OCI-LY7 (cell line): ENCODE measurements at regions not wholly inside any gene's neighbourhood (a gene's known extent, or its start where the extent isn't known, plus 50 kb on each side); places are given as distances from the start of the nearest gene placed in this dataset.

Experiments used
- BruUV-seq: library from RNA; stranded (reverse); fragments of 400-500 nt; replicated peaks from 2 replicates; lab custom pipeline; 2021; lab: Mats Ljungman, UMichigan
- CTCF ChIA-PET: fragments of 300-600 bp; sonication (Branson Sonifier 250); formaldehyde crosslinking; loops from one replicate; lab custom pipeline; 2022; ENCODE audit warnings: antibody characterized with exemption; ENCODE audit not compliant: unreplicated experiment; lab: Charles Lee
- POLR2A ChIA-PET: fragments of 300-600 bp; sonication (Branson Sonifier 250); formaldehyde crosslinking; loops from one replicate; lab custom pipeline; 2022; ENCODE audit warnings: antibody characterized with exemption; lab: Charles Lee
- DNase-seq: peaks from one replicate; pipeline ENCODE4 v3.0.0-alpha.2; 2015; ENCODE audit warnings: low spot score
- H2AFZ ChIP-seq: fragments of 200-600 bp; sonication (generic), shearing (Covaris generic); 2 replicates; pipeline ENCODE4 v1.6.1; 2014; ENCODE audit warnings: mild to moderate bottlenecking, antibody characterized with exemption, low read length, moderate library complexity
- H3K27ac ChIP-seq: fragments of 200-600 bp; sonication (generic); 2 replicates; pipeline ENCODE4 v1.5.1; 2014; ENCODE audit warnings: mixed run types, low read depth, mild to moderate bottlenecking, moderate library complexity, low read length, inconsistent platforms; ENCODE audit not compliant: poor library complexity, severe bottlenecking
- H3K36me3 ChIP-seq: fragments of 200-600 bp; sonication (generic); 2 replicates; pipeline ENCODE4 v1.6.1; 2014; ENCODE audit warnings: mild to moderate bottlenecking, antibody characterized with exemption, low read length, moderate library complexity, mixed read lengths; ENCODE audit not compliant: insufficient read depth
- H3K4me1 ChIP-seq: fragments of 200-600 bp; sonication (generic); 2 replicates; pipeline ENCODE4 v1.5.1; 2014; ENCODE audit warnings: mild to moderate bottlenecking, low read length; ENCODE audit not compliant: insufficient read depth, poor library complexity, severe bottlenecking
- H3K4me2 ChIP-seq: fragments of 200-600 bp; sonication (generic); 2 replicates; pipeline ENCODE4 v1.6.1; 2014; ENCODE audit warnings: mild to moderate bottlenecking, low read length
- H3K4me3 ChIP-seq: fragments of 200-600 bp; sonication (generic); 2 replicates; pipeline ENCODE4 v1.5.1; 2014; ENCODE audit warnings: mild to moderate bottlenecking, low read depth, low read length; ENCODE audit not compliant: poor library complexity, severe bottlenecking
- H3K79me2 ChIP-seq: fragments of 200-600 bp; sonication (generic); 2 replicates; pipeline ENCODE4 v1.6.1; 2016; ENCODE audit warnings: low read depth, mild to moderate bottlenecking, low read length, moderate library complexity, mixed read lengths; ENCODE audit not compliant: insufficient read depth
- H3K9me2 ChIP-seq: fragments of 200-600 bp; sonication (generic); 2 replicates; pipeline ENCODE4 v1.6.1; 2016; ENCODE audit warnings: mild to moderate bottlenecking, low read length, mixed read lengths; ENCODE audit not compliant: insufficient read depth
- H3K9me3 ChIP-seq: fragments of 200-600 bp; sonication (generic); 2 replicates; pipeline ENCODE4 v1.6.1; 2014; ENCODE audit warnings: mild to moderate bottlenecking, mixed run types, low read length, mixed read lengths
- H4K20me1 ChIP-seq: fragments of 200-600 bp; sonication (generic); 2 replicates; pipeline ENCODE4 v1.6.1; 2014; ENCODE audit warnings: mild to moderate bottlenecking, antibody characterized with exemption, low read length, moderate library complexity, mixed read lengths; ENCODE audit not compliant: insufficient read depth
- CTCF ChIP-seq: fragments of 200-600 bp; sonication (generic); conservative IDR thresholded peaks from 2 replicates; pipeline ENCODE4 v1.5.1; 2014; ENCODE audit warnings: mild to moderate bottlenecking, antibody characterized with exemption, low read length, moderate library complexity, mixed read lengths
- EZH2phosphoT487 ChIP-seq: fragments of 200-600 bp; sonication (generic); IDR thresholded peaks from 2 replicates; pipeline ENCODE4 v1.6.1; 2018; ENCODE audit warnings: low read depth, borderline replicate concordance, mild to moderate bottlenecking, mixed run types, antibody characterized with exemption, low read length, moderate library complexity, mixed read lengths
- intact Hi-C: fragments of 100-400 bp; cut with micrococcal nuclease; formaldehyde crosslinking; loops from one replicate; pipeline ENCODE4 v1.10.0; 2022; ENCODE audit not compliant: unreplicated experiment

- Histone ChIP-seq H3K9me2 (no peaks in the 10 kb centered on the region), H2AFZ (no peak overlapping the region), H3K4me3 (no peak overlapping the region), H3K79me2 (no peaks in the 10 kb centered on the region), H3K36me3 (no peaks in the 10 kb centered on the region), H3K9me3 (no peaks in the 10 kb centered on the region), H4K20me1 (no peaks in the 10 kb centered on the region), H3K27ac (no peak overlapping the region), H3K4me1 (no peaks in the 10 kb centered on the region), H3K4me2 (no peak overlapping the region)
- intact Hi-C loops: no loop called here
- CTCF ChIA-PET: no interaction called here
- no TSS peak for BruUV-seq
- DNase-seq: no peak
- TF ChIP-seq EZH2phosphoT487: no peak
- no peak for TF ChIP-seq CTCF
- POLR2A ChIA-PET: no interaction called here
These were observed 259.1 kb downstream of the KLF6 start for GRCh38 chr10:3525832-3526449.

GRCh38 chr10:3524086-3524960, 260.7 kb downstream of the KLF6 start:
- Histone ChIP-seq H3K4me2 (no peak overlapping the region), H3K4me3 (no peak overlapping the region), H3K27ac (no peak overlapping the region), H3K9me3 (no peaks in the 10 kb centered on the region), H3K79me2 (no peaks in the 10 kb centered on the region), H4K20me1 (no peaks in the 10 kb centered on the region), H3K9me2 (no peaks in the 10 kb centered on the region), H2AFZ (no peak overlapping the region), H3K36me3 (no peaks in the 10 kb centered on the region), H3K4me1 (no peaks in the 10 kb centered on the region)
- POLR2A ChIA-PET: no interaction called here
- CTCF ChIA-PET: no interaction called here
- TF ChIP-seq CTCF: no peak
- TF ChIP-seq EZH2phosphoT487: no peak
- DNase-seq: no peak
- intact Hi-C loops: no loop called here
- BruUV-seq: no TSS peak
